HG02870 (cell line): ENCODE measurements at regions not wholly inside any gene's neighbourhood (a gene's known extent, or its start where the extent isn't known, plus 50 kb on each side); places are given as distances from the start of the nearest gene placed in this dataset.
A peak's percentile ranks its signal among the peaks of the same experiment; 100 is the strongest.
"Not testable (repeated sequence)": the region's sequence is repeated elsewhere in the genome, so short reads cannot be mapped to it uniquely, and the experiment has no call there.

ENCODE experiments used
- ATAC-seq: cut with Tn5 transposase; IDR thresholded peaks from one replicate; pipeline ENCODE4 v1.9.1; 2021; ENCODE audit warnings: mild to moderate bottlenecking, moderate library complexity; ENCODE audit not compliant: unreplicated experiment

DNA sequence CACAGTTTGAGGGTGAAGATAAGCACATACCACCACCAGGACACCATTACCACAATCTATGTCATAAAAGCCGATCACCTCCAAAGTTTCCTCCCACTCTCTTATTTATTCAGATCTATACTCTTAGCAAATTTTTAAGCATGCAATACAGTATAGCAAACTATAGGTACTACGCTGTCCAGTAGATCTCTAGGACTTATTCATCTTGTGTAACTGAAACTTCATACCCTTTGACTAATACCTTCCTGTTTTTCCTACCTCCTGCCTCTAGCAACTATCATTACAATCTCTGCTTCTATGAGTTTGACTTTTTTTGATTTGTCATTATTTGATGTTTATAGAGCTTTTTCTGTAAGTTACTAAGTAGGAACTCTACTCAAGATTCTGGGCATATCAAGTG is 84.5 kb upstream of the MANSC4 start:
- no peak for ATAC-seq

DNA sequence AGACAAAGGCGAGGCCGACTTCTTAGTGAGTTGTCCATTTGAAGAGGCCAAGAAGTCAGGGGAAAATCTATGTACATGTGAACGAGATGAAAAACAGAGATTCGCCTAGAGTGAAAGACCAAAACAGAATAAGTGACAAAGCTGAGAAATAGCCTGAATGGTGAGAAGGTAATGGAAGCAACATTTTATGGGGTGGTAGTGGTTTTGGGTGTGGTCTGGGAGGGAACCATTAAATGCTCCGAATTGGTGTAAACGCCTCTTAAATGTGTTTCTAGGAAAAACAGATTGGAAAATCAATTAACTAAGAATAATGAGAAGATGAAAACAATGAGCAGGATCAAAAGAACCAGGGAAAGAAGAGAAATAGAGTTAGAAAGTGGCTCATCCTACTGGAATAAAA is 83.8 kb upstream of the MANSC4 start:
- ATAC-seq: no peak

DNA sequence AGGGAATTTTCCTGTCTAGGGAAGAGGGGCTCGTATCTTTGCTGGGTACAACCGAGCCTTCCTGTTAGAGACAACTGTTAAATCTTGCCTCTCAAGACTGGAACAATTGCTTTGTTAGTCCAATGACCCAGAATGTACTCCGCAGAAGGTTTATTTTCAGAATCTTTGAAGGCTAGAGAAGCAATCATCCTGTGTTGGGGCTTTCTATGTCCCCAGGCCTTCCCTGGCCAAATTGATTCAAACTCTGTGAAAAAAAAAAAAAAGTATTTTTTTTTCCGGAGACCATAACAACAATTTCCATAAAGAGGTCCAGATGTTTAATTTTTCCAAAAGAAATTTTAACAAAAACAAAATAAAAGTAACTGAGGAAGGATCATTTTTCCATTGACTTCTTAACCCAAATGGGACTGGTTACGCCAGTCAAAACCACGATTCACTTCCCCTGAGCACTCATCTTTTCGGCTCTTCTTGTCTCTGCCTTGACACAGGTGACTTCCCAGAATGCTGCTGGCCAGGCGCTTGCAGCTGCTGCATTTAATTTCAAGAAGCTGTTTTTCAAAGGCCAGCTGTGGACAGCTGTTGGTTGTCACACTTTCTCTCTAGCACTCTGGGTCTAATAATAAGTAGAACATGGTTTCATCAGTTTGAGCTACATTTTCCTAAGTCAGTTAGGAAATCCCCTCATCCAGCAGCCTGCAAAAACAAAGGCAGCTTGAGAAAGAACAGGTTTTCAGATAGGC is 81.6 kb upstream of the MANSC4 start:
- ATAC-seq: peak; percentile 76

DNA sequence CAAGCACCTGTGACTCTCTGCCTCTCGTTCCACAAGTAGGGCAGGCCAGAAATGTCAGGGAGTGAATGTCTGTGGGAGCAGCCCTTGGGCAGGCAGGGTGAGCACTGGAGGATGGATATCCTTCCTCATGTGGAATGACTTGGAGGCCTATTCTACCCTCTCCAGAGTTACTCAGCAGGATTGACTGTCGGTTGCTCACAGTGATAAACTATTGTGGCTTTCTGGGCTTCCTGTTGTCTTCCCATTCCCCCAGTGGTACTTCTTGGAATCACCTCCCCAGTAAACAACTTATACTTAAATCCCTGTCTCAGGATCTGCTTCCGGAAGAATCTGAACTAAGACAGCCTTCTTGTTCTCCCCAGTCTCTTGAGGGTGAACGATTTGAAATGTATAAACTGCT is 79.6 kb upstream of the MANSC4 start:
- no peak for ATAC-seq

DNA sequence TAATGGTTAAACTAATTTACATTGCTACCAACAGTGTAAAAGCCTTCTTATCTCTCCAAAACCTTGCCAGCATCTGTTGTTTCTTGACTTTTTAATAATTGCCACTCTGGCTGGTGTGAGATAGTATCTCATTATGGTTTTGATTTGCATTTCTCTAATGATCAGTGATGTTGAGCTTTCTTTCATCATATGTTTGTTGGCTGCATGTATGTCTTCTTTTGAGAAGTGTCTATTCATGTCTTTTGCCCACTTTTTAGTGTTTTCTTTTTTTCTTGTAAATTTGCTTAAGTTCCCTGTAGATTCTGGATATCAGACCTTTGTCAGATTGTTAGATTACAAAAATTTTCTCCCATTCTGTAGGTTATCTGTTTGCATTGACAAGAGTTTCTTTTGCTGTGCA is 77.0 kb upstream of the MANSC4 start:
- ATAC-seq: not testable (repeated sequence)

DNA sequence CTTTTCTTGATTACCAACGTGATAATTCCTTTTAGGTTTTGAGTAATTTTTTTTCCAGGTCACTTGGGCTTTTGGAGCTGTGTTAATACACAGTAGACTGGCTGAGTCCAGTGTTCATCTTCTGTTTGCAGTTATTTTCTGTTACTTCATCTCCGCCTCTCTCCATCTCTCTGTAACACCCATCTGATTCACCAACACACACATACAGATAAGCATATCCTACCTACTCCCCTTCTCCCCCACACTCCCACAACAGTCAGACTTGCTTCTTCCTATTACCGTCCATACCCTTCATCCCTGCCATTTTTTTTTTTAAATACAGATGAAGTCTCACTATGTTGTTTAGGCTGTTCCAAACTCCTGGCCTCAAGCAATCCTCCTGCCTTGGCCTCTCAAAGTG is 72.7 kb upstream of the MANSC4 start:
- ATAC-seq: no peak
